NCI-H510A treated with DMSO at 0.1 percent for 48 hours (cell line): ENCODE measurements at regions not wholly inside any gene's neighbourhood (a gene's known extent, or its start where the extent isn't known, plus 50 kb on each side); places are given as distances from the start of the nearest gene placed in this dataset.

Source experiments
- DNase-seq: peaks from one replicate; lab custom pipeline; 2025; lab: John Stamatoyannopoulos, UW

DNA sequence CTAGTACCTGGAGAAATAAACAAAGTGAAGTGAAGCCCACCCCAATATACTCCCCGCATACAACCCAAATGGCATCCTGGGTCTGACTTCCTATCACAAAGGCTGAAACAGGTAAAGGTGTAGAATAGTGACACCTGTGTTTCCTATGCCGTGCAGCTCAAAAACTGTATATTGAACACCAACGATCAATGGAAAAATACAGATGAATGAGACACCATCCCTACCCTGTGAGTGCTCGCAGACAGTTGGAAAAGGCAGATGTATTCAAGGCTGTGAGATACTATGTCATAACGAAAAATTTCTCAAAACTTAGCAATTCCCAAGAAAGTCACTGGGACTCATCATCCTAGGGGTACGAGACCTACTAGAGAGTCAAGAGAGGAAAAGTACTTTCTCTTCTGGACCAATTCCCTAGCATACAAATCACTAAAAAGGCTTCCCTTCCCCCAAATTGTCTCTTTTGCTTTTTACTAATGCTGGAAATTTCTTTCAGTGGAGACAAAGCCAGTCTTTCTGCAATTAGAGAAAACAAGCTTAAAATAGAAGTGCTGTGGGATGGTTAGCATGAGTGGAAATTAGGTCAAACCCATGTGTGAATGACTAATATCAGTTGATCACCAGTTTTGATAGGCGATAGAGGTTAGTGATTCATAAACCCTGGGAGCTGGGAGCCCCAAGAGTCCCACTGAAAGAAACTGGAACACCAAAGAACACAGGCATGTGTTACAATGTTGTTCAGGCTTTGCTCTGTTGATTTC lies 249.7 kb downstream of the SPTSSA start:
- no peak for DNase-seq

DNA sequence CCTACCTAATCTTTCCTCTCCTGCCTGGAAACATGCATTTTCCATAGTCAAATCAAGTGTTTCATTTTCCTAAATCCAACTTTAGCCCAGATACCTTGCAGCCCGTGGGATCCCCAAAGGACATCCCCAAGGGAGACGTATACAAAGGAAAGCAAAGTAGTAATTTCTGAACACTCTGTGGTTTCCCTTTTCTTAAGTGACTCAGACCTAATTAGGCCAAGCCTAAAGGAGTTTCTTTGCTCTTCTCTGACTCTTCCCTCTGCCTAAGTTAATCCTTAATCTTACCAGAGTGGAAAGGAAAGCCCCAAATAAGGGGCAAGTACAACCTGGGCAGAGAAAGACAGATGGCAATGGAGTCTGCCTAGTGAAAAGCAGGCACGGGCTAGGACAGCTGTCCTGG lies 250.3 kb downstream of the SPTSSA start:
- DNase-seq = no peak

DNA sequence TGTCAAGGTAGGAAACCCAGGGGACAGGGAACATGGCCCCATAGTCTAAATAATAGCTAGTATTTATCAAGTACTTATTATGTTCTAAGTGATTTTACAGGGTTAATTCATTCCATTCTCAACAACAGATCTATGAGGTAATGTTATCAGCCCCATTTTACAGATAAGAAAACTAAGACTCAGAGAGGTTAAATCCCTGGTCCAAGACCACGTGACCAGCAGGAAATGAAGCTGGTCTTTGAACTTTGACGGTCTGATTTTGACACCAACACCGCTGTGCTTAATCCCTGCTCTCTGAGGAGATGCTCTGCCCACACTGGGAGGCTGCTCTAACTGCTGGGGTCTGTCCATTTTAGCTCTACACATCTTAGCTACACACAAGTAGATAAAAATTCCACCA lies 253.5 kb downstream of the SPTSSA start:
- DNase-seq = no peak

DNA sequence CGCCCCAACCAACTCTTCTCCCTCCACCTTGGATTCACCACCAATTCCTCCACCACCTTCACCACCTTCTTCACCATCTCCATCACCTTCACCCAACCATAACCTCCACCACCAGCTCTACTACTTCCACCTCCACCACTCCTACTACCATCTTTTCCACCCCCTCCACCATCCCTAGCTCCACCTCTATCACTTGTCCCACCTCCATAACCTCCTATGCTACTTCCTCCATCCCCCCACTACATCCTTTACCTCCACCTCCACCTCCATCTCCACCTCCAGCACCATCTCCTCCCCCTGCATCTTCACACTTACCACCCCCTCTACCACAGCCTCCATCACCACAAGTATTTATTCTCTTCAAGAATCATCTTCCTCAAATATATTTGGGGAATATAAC lies 254.9 kb upstream of the EGLN3 start:
- no peak for DNase-seq

DNA sequence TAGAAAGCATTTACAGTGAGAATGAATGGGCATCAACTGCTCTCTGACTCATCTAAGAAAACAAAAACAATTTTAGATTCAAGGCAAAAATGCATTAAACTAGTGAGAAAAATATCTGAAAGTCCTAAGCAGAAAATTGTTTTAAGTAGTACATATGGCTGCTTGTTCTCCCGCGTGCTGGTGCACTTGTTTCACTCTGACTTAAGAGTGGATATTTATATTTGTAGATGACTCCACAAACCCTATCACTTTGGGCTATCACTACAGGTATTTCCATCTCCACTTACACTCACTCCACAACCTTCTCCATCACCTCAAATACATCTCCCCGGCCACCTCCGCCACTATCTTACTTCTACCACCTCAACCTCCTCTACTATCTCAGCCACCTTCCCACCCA lies 253.9 kb upstream of the EGLN3 start:
- no peak for DNase-seq

DNA sequence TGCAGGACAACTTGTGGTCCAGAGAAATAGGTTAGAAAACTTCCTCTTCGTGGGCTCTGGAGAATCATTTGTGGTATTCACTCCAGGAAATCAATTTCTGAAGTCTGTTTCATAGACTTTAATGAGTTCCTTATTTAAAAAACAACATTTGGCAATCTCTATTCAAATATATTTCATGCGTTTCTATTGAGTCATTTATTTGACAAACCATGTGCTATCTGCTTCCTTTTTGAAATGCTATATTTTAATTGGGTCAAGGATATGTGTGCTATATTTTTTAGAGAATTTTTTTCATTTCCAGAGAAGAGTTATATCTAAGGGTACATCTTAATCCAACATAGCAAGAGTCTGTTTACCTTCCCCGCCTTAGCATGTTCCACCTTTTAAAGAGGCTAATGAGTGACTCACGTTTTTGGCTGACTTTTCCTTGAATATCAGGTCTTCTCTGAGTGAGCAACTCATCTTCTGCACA lies 252.4 kb upstream of the EGLN3 start:
- no peak for DNase-seq

DNA sequence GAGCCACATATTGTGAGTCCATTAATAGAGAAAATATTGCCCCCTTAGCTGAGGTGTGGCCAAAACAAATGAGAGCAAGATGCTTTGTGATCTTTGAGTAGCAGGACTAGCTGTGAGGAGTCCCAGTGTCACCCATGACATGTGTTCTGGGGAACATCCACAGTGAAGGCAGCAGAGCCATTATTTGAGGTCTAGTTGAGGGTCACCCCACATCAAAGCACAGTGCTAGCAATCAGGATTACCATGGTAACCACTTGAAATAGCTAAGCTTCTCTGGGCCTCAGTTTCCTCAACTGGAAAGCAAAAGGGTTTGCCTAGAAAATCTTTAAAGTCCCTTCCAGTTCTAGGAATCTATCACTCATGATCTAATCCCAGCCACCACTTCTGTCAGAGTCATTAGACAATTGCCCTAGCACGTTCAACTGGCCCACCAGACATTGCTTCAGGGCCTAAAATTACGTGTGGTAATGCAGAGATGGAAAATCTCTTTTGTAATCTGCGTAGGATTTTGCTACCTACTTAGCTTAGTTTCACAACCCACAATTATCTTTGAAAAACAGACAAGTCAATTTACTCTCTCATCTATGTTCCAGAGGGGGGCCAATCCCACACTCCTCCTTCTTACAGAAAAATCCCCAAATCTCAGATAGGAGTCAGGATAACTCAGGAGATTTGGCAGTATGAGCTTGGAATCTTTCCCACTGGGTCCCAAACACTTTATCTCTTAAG lies 251.2 kb upstream of the EGLN3 start:
- DNase-seq = no peak

DNA sequence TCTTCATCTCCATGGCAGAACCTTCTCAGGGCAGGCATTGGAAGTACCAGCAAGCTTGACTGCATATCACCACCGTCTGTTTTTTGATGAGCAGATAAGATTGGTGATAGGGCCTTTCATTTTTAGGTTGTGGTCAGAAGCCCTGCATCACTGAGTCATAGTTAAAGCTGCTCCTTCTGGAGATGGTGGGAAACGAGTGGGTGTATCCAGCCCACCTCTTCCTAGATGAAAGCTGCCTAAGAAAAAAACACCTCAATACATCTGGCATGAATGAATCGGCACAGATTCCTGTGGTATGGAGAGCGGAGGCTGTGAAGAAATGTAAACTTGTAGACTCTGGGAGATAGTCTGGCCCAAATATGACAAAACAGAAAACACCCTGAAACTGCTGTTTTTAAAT lies 248.7 kb upstream of the EGLN3 start:
- DNase-seq = no peak

DNA sequence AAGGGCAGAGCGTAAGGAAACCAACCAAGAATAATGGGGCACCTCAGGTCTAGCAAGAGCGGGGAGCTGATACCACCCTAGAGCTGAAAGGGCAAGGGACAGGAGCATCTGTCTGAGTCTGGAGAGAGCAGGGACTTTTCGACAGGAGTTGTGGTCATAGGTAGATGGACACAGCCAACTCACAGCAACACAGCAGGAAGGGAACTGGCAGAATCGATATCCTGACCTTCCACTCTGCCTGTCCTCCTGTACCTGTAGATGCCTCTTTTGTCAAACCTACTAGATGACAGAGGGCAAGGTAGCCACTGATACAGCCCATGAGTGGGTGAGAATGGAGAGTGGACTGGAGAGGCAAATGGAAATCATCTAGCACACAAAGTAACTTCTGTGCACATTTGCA lies 247.2 kb upstream of the EGLN3 start:
- DNase-seq = no peak

DNA sequence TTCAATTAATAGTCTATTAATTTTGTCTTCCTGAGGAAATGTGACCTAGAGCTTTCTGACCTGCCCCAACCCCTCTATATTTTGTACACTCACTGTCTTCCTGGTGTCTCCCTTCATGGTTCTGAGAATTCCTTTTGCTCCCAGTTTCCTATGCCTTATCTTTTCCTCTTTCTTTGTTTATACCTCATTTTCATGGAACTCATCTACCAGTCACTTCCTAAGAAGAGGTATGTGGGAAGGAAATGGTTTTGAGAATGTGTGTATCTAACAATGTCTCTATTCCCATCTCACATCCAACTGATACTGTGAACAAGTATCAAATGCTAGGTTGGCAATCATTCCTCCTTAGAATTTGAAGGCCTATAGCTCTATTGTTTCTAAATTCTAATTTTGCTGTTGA lies 245.1 kb upstream of the EGLN3 start:
- no peak for DNase-seq

DNA sequence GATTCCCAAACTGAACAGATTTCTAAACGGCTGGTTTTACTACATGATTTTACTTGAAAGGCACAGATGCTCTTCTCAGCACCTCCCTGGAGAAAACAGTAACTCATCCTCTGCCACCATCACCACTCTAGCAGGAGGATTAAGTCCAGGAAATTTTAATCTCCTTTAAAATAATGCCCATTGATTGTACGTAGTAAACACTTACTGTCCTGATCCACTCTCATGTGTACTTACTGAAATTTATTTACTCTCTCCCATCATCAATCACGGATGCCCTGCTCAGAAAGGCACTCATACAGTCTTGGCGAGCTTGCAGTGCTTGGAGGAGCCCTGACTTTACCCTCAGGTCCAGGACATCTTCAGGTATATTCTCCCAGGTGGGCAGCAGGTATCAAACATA lies 239.8 kb upstream of the EGLN3 start:
- DNase-seq = no peak

DNA sequence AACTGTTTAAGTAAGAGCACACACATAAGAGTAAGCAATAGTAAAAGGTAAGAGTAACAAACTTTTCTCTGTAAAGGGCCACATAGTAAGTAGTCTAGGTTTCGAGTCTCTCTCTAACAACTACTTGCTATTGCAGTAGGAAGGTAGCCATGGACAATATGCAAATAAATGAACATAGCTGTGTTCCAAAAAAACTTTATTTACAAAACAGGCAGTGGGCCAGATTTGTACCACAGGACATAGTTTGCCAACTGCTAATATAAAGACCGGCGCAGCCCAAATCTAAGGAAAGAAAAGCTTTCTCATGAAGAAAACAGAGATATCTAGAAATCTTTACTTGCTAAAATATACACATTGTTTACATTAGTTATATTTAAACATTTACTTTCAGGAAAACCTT lies 239.0 kb upstream of the EGLN3 start:
- no peak for DNase-seq

DNA sequence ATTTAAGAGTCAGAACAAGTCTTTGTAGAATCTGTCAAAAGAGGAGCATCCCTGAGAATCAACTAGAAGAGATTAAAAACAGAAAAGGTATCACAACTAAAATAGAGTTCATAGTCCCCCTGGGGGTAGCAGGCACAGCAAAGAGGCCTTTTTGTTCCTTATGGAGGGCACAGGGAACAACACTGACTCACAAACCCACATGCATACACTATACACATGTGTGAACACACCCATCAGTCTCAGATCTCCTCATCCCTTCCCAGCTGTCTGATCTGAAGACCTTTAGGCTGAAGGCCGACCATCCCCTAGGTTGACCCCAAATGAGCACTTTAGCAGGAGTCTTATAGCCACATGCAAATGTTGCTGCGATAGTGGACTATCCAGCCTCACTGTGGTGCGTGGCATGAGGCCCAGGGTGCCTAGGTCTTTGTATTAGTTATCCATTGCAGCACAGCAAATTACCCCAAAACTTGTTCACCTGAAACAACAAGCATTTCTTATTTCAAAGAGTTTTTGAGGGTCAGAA lies 236.7 kb upstream of the EGLN3 start:
- no peak for DNase-seq

DNA sequence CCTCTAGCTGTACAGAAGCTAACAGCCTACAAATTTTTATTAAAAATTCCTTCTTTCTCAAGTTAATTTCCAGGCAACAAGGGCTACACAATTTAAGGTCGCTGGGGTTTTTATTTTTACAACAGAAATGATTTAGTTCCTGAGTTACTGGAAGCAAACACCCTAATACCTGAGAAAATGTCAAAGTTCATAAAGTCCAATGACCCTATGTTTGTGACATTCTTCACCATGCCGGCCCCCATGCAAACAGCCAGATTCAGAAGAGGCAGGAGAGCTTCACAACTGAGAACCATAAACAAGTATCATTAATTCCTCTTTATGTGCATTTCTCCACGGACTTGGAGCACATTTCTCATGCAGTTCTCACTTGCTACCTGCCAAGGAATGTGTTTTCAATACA lies 236.2 kb upstream of the EGLN3 start:
- no peak for DNase-seq

DNA sequence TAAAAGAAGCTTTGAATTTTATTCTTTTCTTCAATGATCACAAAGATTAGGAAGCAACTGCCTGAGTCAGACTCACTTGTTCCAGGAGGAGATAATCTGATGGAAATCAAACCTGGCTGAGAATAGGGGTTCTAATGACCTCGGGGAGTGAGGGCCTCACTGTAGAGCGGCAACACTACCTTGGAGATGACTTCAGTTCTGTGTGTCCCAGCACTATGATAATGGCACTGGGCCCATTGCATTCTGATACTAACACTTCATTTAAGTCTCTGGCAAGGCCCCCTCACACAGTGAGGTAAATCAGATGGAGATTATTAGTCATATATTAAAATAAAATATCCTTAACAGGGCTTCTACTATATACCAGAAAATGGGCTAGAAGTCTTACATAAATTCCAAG lies 233.3 kb upstream of the EGLN3 start:
- DNase-seq = no peak

DNA sequence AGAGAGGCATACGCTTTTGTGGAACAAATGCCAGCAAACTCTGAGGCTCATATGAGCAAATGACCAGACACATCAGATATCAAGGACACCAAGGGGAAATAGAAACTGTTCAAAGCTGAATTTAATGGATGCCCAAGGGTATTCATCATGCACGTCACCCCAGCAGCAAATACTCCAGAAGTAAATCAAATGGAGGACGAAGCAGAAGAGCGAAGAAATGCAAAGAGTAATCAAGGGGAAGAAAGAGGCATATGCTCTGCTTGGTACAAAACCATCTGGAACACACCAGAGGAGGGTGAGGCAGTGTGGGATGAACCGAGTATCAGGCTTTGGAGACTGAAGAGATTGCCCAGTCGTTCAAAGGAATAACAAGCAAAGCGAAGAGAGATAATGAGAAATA lies 232.6 kb upstream of the EGLN3 start:
- DNase-seq = no peak

DNA sequence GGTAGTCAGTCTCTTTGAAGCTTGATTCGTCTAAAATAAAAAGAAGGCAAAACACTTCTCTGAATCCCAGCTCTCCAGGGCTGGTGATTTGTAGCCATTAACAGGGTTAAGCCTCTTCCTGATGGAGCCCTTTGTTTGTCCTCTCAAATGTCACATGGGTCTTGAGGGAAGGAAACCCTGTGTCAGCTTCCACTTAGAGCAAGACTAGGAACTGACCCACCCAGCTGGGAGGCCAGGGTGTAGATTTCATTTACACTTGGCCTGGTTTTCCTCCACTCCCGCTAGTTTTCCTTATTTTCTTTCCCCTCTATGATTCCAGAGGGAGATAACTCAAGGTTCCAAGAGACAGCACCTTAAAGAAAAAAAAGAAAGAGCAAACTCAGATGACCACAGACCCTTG lies 230.5 kb upstream of the EGLN3 start:
- DNase-seq = peak; percentile 71

DNA sequence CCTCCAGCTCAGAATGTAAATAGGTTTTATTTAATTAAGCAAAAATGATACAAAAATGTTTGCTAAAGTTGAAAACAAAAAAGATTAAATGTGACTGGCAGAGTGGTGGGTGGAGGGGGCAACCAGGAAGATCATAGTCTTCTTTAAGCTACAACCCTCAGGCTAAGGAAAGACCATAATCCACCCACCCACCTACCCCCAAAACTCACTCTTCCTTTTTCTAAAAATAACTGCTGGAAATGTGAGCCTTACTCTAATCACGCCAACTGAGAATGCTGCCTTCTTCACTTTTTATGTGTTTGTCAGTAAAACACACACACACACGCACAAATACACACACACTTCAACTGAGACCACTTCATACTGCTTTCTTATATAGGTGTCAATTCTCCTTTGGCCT lies 230.0 kb upstream of the EGLN3 start:
- DNase-seq = no peak

DNA sequence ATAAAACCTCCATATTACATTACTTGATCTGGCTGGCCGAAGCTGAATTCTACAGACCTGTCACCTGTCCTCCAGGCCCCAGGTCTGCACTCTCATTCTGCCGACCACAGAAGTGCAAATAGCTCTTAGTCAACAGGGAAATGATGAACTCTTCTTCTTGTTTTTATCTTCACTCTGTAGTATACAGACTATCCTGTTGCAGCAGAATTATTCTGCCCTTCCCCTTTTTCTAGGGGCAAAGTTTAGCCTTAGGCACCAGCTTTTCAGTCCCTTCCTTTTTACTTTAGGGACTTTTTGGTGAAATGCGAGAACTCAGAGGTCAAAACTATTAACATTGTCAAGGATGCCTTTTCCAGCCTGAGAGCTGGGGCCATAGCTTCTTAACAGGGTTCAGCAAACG lies 229.6 kb upstream of the EGLN3 start:
- DNase-seq = peak; percentile 85

DNA sequence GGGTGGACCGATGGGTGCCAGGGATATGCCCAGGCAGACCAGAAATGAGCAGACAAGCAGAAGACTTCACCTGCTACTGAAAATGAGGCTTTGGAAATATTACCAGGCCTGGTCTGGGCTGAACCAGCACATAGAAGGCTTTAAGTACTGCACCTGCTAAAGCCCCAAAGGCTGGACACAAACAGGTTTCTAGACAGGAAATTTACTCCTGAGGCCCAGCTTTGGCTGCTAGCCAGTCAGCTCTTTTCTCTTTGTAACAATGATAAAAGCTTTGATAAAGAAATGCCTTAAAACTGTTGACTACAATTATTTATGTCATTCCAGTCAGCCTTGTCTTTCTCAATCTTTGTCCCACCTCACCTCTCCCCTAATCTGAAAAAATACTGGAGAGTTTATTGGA lies 228.9 kb upstream of the EGLN3 start:
- DNase-seq = peak; percentile 78

DNA sequence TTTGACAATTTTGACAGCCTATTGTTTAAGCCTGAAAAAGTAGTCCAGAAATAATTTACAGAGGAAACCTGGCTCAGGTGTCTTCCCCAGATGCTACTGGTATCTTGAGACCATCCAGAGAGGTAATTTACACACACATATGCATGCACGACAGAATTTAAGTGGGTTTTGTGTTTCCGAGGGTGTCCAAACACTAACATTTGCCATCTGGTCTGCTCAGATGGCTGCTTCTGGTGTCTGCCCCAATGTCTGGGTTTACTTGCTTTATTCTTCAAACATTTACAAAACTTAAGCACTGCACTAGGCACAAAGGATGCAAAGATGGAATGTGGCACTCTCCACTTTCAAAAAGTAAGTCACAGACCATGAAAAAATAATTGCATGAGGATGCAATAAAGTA lies 226.6 kb upstream of the EGLN3 start:
- DNase-seq = no peak

DNA sequence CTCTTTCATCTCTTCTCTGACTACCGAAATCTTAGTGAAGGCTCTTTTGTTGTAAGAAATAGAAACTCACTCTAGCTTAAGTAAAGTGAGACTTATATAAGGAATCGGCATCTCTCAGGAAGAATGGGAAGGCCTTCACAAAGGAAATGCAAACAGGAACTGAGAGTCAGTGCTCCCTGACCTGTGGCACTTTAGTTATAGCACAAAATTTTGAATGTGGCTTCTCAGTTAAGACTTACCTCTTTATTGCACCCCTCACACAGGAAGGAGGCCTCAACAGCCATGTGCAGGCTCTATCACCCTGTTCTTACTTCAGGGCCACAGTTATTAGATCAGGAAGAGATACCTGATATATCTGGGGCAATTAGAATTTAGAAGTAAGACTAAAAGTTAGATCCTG lies 224.7 kb upstream of the EGLN3 start:
- DNase-seq = no peak

DNA sequence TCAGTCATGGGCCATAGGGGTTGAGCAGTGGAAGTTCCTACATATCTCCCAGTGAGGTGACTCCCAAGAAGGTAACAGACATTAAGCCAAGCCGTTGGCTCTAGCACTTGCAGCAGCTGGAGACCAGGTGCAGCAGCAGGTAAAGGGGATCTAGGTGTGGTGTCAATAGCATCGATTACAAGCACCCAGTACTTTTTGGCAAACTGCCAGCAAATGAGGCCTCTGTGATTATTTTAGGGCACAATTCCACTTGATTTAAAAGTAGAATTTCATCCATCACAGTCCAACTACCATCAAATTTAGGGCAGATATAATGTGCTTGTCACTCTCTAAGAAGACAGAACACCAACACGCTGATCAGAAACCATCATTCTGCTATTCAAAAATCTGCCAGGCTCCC lies 224.1 kb upstream of the EGLN3 start:
- DNase-seq = peak; percentile 32

DNA sequence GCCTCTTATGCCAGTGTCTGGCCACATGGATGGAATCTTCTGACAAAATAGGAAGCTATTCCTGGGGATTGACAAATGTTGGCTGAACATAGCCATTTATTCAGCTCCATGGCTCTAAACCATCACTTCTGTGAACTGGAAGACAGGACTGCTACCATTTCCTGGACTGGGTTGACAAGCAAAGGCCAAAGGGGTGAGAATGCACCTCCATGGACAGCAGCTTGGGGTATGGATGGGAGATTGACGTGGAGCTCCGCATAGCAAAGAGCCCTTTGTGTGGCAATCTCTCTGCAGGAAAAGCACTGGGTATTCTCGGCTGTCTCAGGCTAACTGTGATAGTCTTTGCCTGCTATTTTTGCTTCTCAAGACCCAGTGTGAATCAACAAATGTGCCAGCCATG lies 223.0 kb upstream of the EGLN3 start:
- no peak for DNase-seq
